Fibroblast of upper back skin (primary cell): ENCODE measurements at regions not wholly inside any gene's neighbourhood (a gene's known extent, or its start where the extent isn't known, plus 50 kb on each side); places are given as distances from the start of the nearest gene placed in this dataset.

Source experiments
- DNase-seq: peaks from one replicate; pipeline ENCODE4 v3.0.0-alpha.2; 2013

- DNase-seq, result no peak
Measured at GRCh38 chr11:44498089-44498871, 67.2 kb upstream of the CD82 start.

GRCh38 chr11:44502506-44502905 is 63.0 kb upstream of the CD82 start:
- DNase-seq, result no peak

- peak; percentile 43 for DNase-seq
Measured at GRCh38 chr11:44505581-44506054, 59.8 kb upstream of the CD82 start.

- no peak for DNase-seq
Measured at GRCh38 chr11:44506375-44507016, 59.0 kb upstream of the CD82 start.

GRCh38 chr11:44507491-44507890 is 58.0 kb upstream of the CD82 start:
- DNase-seq, result no peak

GRCh38 chr11:44507896-44508445 is 57.5 kb upstream of the CD82 start:
- DNase-seq, result no peak

GRCh38 chr11:44509296-44509695 is 56.2 kb upstream of the CD82 start:
- no peak for DNase-seq

- no peak for DNase-seq
Measured at GRCh38 chr11:44510372-44510771, 55.1 kb upstream of the CD82 start.

- DNase-seq, result no peak
Measured at GRCh38 chr11:44512818-44513217, 52.6 kb upstream of the CD82 start.

- DNase-seq, result no peak
Measured at GRCh38 chr11:44515048-44515447, 50.4 kb upstream of the CD82 start.
